NCI-H2081 (cell line): ENCODE measurements at regions not wholly inside any gene's neighbourhood (a gene's known extent, or its start where the extent isn't known, plus 50 kb on each side); places are given as distances from the start of the nearest gene placed in this dataset.

Experiments used
- DNase-seq, 2 experiments: peaks; one replicate each; lab custom pipeline; 2025; lab: John Stamatoyannopoulos, UW

DNA sequence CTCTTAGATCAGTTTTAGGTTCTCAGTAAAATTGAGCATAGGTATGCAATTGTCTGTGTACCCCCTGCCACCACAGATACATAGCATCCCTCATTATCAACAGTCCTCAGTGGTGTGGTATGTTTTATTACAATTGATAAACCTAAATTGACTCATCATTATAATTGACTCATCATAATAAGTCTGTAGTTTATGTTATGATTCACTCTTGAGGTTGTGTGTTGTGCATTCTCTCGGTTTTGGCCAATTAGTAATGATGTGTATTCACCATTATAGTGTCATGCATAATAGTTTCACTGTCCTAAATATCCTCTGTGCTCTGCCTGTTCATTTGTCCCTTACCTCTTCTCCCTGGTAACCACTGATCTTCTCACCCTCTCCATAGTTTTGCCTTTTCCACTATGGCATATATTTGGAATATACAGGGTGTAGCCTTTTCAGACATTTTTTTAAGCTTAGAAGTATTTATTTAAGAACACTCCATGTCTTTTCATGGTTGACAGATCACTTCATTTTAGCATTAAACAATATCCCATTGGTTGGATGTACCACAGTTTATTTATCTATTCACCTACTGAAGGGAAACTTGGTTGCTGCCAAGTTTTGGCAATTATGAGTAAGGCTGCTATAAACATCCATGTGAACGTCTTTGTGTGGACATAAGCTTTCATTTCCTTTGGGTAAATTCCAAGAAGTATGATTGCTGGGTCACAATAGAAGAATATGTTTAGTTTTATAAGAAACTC is 1620.6 kb upstream of the MIR17HG start:
- DNase-seq, result peak in 1 of 2 experiments; percentile 3

- DNase-seq, result no peak
Observed at GRCh38 chr13:89733829-89734228, 1613.7 kb upstream of the MIR17HG start.

GRCh38 chr13:89737051-89737450 is 1610.4 kb upstream of the MIR17HG start:
- no peak for DNase-seq

GRCh38 chr13:89738072-89738471 is 1609.4 kb upstream of the MIR17HG start:
- no peak for DNase-seq

GRCh38 chr13:89740994-89741685 is 1606.3 kb upstream of the MIR17HG start:
- DNase-seq, result no peak

DNA sequence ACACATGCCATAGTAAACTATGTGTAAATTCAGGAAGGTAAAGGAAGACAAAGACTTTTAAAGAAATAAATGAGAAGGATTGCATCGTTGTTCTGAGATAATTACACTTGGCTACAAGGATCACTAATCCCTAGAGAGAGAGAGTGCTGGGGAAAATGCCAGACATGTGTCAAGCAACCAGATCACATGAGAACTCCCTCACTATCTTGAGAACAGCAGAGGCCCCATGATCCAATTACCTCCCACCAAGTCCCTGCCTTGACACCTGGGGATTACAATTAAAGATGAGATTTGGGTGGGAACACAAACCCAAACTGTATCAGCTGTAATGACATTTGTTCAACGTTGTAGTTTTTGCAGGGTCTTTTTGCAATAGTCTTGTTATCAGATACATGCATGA is 1600.9 kb upstream of the MIR17HG start:
- no peak for DNase-seq

DNA sequence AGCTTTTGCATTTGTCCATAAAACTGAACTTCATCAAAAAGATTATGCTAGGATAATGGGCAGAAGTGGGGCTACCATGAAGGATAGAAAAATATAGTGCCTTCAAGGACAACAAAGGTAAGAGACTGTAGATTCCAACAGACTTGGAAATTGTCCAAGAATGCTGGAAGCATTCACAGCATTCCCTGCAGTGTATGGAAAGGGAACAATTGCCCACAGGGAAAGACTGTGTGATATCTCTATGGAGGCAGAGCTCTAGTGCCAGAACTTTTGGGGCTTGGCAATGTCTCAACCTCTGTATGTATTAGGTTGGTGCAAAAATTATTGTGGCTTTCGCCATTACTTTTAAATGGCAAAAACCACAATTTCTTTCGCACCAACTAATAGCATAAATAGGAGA is 1598.8 kb upstream of the MIR17HG start:
- DNase-seq, result no peak

GRCh38 chr13:89749888-89750287 is 1597.6 kb upstream of the MIR17HG start:
- DNase-seq, result no peak

DNA sequence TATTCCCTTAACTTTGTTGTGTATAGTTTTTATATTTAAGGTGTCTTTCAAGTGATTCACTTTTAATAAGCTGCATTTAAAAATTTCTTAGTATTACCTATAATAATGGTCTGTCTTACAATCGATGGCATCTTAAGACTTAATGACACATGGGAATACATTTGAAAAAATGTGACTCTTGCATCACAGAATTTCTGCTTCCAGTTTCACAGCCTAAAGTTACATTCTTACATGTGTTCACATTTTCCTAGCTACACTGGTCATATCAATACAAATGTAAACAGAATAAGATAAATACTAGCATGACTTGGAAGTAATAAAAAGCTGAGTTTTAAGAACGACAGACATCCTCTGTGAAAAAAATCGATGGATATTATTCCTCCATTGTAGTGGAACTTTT is 1597.1 kb upstream of the MIR17HG start:
- no peak for DNase-seq

DNA sequence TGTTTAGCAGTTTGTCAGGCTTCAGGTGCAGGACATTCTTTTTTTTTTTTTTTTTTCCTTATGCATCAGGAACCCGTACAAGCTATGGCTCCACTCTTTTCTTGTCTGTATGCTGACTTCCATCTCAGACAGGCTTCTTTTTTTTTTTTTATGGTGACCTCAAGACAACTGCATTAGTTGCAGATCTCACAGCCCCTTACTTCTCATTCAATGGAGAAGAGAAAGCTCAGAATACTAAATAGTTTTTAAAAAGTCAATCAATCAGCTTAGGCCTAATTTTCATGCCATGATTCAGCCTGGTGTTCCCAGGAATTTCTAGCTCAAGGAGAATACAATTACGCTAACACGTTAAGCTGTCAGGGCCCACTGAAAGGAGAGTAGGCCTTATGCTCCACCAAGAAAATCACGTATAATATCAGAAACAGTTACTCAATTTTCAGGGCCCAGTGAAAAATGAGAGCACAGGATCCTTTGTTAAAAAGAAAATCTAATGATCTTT is 1596.0 kb upstream of the MIR17HG start:
- no peak for DNase-seq

DNA sequence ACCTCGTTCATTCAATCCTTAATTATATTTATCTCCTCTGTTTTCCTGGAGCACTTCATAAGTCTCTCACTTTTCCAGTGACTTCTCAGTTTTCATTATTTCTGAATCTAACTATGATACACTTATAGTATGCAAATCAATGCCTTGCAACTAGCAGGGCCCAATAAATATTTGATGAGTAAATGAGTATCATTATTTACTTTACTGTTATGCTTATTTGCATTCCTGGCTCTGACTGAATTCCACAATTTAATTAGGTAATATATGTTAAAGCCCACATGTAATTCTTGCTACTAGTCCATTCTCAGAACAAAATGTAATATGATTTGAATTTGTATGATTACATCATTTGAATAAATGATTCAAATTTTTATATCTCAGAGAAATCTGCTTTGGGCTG is 1595.1 kb upstream of the MIR17HG start:
- no peak for DNase-seq

GRCh38 chr13:89755729-89756492 is 1591.6 kb upstream of the MIR17HG start:
- DNase-seq, result no peak

DNA sequence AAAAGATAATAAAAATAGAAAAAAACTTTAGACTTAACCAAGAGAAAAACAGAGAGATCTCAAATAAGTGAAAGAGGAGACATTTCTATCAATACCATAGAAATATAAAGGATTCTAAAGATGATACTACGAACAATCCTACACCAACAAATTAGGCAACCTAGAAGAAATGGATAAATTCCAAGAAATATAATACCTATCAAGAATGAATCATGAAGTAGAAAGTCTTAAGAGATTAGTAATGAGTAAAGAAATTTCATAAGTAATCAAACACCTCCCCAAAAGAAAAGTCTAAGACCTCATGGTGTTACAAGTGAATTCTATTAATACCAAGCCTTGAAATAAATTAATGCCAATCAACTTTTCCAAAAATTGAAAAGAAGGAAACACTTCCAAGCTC is 1584.5 kb upstream of the MIR17HG start:
- DNase-seq, result no peak

DNA sequence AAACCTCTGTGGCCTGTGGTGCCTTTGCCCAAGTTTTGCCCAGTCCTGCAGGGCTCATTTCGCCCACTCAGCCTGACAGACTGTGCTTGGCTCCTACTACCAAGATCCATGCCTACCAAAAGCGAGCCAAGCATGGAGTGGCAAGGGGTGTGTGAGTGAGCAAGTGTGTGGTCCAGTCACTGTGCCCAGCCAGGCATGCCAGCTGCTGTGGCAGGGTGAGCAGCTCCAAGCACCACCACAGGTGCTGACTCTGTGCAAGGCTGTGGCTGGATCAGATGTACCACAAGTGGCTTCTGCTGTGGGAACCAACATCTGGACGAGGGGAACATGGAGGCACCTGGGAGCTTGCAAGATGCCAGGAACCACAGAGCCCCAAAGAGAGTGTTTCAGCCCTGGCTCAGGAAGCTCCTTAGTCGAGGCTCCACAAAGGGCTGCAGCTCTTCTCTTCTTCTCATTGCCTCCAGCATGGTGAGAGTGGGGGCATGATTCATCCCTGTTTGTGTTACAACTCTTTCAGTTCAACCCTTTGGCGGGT is 1564.2 kb upstream of the MIR17HG start:
- DNase-seq, result no peak

- no peak for DNase-seq
Observed at GRCh38 chr13:89784161-89784809, 1563.2 kb upstream of the MIR17HG start.

- DNase-seq, result no peak
Observed at GRCh38 chr13:89786531-89786930, 1561.0 kb upstream of the MIR17HG start.

- no peak for DNase-seq
Observed at GRCh38 chr13:89790696-89791095, 1556.8 kb upstream of the MIR17HG start.

DNA sequence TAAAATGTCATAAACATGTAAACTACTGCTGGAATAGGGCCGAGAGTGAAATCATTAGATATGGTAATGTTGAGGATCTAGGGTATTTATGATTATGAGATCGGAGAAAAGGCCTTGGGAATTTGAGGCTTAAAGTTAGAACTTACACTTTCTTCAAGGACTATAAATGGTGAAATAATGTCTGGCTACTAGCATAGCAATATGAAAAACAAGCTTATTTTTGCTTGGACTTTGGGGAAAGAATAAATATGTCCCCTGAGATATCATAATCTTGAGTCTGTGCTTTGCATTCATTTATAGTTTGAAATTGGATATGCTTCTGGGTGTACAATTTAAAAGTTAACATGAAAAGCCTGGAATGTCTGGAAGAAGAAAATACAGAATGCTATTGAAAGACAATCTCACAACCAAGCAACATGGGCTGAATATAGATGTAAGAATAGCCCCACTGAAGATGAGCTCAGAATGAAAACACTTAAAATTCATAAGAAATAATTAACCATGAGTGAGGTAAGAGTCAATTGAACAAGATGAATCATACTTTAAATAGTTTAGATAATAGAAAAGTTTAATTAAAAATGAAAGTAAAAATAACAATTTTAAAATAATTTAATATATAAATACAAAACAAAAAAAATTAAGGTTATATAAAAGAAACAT is 1555.4 kb upstream of the MIR17HG start:
- DNase-seq, result no peak

DNA sequence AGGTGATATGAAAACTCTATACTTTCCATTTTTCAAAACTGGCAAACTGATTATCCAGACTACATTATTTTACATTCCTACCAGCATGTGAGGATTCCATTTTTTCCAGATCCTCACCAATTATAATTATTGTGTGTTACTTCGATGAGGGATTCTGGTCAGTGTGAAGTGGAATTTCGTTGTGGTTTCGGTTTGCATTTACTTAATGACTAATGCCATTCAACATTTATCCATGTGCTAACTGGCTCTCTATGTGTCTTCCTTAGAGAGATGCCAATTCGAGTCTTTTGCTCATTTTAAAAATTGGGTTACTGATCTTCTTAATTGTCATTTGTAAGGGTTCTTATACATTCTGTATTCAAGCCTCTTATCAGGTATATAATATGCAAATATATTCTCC is 1551.3 kb upstream of the MIR17HG start:
- DNase-seq, result no peak

DNA sequence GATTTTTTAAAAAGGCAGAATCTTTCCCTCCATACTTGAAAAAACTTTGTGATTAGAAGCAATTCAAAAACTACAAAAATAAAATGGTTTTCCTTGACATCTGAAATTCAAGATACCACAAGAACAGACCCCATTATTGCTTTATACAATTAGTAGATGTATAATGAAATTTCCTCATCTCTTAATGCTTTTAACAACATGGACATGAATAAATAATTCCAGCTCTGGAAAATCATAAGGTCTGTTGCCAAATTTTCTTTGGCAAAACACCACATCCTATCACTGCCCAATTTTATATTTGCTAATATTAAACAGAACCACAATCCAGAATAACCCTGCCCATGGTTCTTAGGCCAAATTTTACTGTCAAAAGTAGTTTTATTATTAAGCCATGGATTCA is 1543.6 kb upstream of the MIR17HG start:
- DNase-seq, result no peak

GRCh38 chr13:89806594-89806993 is 1540.9 kb upstream of the MIR17HG start:
- DNase-seq, result no peak
